ENCODE measurements at regions not wholly inside any gene's neighbourhood (a gene's known extent, or its start where the extent isn't known, plus 50 kb on each side); places are given as distances from the start of the nearest gene placed in this dataset.

- DNase-seq (ENCODE audit: low read depth, low spot score): no peak
Observed at GRCh38 chr4:127196655-127197352, 436.0 kb upstream of the INTU start.

- DNase-seq (ENCODE audit: low read depth, low spot score): no peak
Observed at GRCh38 chr4:127203562-127204200, 429.1 kb upstream of the INTU start.

- DNase-seq (ENCODE audit: low read depth, low spot score): no peak
Observed at GRCh38 chr4:127204322-127204721, 428.4 kb upstream of the INTU start.

GRCh38 chr4:127209580-127210095 lies 423.1 kb upstream of the INTU start:
- no peak for DNase-seq (ENCODE audit: low read depth, low spot score)

- DNase-seq (ENCODE audit: low read depth, low spot score): no peak
Observed at GRCh38 chr4:127210893-127211649, 421.7 kb upstream of the INTU start.

- no peak for DNase-seq (ENCODE audit: low read depth, low spot score)
Observed at GRCh38 chr4:127211650-127212560, 420.9 kb upstream of the INTU start.

GRCh38 chr4:127212701-127213100 lies 420.1 kb upstream of the INTU start:
- DNase-seq (ENCODE audit: low read depth, low spot score): no peak

- DNase-seq (ENCODE audit: low read depth, low spot score): no peak
Observed at GRCh38 chr4:127214016-127214415, 418.7 kb upstream of the INTU start.

- DNase-seq (ENCODE audit: low read depth, low spot score): no peak
Observed at GRCh38 chr4:127214931-127215330, 417.8 kb upstream of the INTU start.

GRCh38 chr4:127217586-127218229 lies 415.0 kb upstream of the INTU start:
- no peak for DNase-seq (ENCODE audit: low read depth, low spot score)

- no peak for DNase-seq (ENCODE audit: low read depth, low spot score)
Observed at GRCh38 chr4:127219232-127219631, 413.5 kb upstream of the INTU start.

GRCh38 chr4:127224556-127224955 lies 408.2 kb upstream of the INTU start:
- DNase-seq (ENCODE audit: low read depth, low spot score): no peak

GRCh38 chr4:127229855-127230608 lies 402.7 kb upstream of the INTU start:
- DNase-seq (ENCODE audit: low read depth, low spot score): no peak

GRCh38 chr4:127236889-127237288 lies 395.9 kb upstream of the INTU start:
- DNase-seq (ENCODE audit: low read depth, low spot score): no peak

- DNase-seq (ENCODE audit: low read depth, low spot score): no peak
Observed at GRCh38 chr4:127237581-127237980, 395.2 kb upstream of the INTU start.

GRCh38 chr4:127238956-127239475 lies 393.7 kb upstream of the INTU start:
- DNase-seq (ENCODE audit: low read depth, low spot score): no peak

- DNase-seq (ENCODE audit: low read depth, low spot score): no peak
Observed at GRCh38 chr4:127239902-127240763, 392.6 kb upstream of the INTU start.

- no peak for DNase-seq (ENCODE audit: low read depth, low spot score)
Observed at GRCh38 chr4:127240764-127241105, 392.0 kb upstream of the INTU start.

GRCh38 chr4:127244515-127244914 lies 388.2 kb upstream of the INTU start:
- no peak for DNase-seq (ENCODE audit: low read depth, low spot score)
